Suppressor macrophage treated with lipopolysaccharide for 4 hours (primary cell): ENCODE measurements at regions not wholly inside any gene's neighbourhood (a gene's known extent, or its start where the extent isn't known, plus 50 kb on each side); places are given as distances from the start of the nearest gene placed in this dataset.

Source experiments
- DNase-seq: peaks from one replicate; pipeline ENCODE4 v3.0.0-alpha.2; 2020

DNA sequence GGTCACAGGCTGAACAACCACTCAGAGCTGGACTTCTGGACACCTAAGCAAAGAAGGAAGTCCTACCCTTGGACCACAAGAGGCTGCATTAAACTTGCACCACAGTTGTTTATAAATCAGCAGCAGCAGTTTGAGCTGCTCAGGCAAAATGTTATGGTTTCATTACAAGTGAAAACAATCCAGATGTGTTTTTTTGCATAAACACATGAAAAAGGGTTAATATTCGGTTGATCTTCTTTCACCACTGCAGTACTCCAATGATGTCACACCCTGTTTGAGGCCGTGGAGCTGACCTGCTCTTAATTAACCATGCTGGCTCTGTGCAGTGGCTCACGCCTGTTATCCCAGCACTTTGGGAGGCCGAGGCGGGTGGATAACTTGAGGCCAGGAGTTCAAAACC lies 490.8 kb upstream of the CELF2 start:
- DNase-seq = no peak

DNA sequence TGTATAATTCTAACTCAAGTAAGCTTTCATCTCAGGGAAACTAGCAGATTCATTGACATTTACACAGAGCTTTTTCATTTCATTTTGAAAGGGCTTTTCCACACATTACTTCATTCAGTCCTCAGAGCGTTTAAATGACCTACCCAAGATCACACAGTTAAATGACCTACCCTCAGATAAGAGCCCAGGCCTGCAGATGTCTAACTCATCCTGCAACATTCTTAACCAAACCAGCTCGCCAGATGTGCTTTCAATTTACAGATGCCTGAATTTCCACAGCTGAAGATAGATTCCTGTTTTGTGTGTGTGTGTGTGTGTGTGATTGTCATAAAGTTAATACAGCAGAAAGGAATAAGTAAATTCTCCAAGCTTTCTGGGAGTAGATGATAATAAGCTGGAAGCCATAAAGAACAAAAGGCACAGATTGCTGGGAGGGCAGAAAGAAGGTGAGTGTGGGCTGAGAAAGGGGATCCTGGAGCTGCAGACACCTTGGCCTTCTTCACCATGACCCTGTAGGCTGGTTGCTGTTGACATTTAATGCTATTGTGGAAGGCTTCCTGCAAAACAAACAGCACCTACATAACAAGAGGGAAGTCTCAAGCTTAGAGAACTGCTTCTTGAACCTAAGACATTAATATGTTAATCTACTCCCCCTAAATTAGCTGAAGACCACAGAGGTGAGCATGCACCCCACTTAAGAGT lies 489.7 kb upstream of the CELF2 start:
- DNase-seq = no peak

DNA sequence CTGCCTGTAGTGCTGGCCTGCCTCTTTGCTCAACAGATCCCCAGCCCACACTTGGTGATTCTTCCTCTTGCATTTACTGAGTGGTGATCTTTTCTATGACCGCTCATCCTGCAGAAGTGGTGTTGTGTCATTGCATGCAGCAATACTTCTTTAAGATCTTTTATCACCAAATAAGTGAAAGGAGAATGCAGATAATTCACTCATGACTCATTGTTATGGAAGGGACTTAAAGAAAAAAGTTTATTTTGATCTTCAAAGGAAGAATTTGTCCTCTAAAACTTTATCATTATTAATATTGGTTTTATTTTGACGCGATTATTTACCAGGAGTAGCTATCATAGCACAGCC lies 489.1 kb upstream of the CELF2 start:
- DNase-seq = peak; percentile 11

DNA sequence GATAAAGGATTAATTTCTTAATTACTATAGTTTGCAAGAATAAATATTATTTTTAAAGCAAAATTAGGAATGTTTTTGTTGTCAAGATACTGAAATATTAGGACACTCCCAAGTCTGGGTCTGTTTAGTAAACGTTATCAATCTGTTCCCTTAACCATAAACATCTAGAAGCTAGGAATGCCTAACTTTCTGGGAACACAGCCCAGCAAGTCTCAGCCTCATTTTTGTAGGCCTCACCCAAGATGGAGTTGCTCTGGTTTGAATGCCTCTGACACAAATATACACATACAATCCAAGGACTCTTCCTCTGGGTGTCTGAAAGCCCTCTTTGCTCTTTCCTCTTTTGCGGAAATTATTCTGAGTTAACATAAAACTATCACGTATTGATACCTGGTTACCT lies 487.4 kb upstream of the CELF2 start:
- DNase-seq = no peak

DNA sequence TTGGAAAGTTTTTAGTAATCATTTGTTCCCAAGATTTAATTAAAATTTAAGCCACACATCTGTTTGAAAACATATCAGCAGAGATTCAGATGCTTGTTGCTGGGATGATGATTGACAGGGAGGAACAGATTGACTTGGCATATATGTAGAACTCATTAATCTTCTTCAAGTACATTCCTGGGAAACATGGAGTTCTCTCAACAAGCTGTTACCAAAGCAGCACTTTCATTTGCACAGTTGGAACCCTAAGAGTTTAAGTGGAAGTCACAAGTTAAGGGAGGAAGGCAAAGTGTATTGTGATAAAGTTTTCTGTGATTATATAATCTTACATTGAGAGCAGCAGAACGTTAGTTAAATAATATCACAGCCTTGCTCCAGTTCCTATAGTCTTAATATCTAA lies 485.4 kb upstream of the CELF2 start:
- DNase-seq = no peak

DNA sequence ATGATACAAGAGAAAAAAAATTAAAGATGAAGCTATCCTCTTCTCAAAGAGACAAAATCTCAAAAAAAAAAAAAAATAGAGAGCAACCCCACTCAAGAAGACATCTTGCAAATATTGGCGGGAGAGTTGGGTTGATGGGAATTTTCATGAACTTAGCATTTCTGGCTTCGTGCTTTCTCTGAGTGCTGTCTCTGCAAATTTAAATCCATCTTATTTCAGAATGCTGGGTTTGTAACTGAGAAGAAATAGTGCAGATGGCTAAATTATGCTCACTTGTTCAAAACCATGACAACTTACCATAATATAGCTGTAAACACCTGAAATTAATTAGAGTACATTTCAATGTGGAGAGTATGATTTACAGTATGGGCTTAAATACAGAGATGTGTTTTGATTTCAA lies 484.8 kb upstream of the CELF2 start:
- DNase-seq = no peak

DNA sequence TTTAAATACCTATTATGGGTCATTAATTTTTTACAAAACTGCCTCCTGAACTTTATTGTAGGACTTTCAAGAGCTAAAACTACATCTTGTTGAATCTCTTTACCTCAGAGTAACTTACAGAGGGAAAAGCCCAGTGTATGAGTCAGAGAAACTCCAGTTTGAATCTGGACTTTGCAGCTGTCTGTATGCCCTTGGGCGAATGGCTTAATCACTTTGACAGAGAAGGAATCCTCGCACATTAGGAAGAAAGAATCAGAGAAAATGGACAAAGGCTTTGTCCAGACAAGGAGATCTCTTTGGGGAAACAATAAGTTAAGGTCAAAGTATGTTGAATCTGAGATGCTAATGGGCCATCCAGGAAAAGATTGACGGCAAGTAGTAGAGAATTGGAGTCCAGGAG lies 484.2 kb upstream of the CELF2 start:
- no peak for DNase-seq

DNA sequence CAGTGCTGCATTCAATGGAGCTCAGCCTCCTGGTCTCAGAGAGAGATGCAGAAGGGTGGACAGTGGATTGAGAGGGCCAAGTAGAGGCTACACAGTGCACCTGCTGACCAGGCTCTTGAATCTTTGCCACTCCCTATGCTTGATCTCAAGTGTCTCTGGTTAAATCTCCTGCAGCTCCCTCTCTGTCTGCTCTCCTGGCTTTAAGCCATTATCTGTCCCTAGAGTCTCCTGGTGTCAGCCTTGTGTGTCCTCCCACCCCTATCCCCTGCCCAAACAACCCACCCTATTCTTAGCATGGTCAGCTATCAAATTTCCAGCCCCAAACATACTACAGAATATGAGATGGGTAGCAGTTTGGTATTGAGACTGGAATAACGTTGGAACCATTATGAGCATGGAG lies 479.3 kb upstream of the CELF2 start:
- no peak for DNase-seq

DNA sequence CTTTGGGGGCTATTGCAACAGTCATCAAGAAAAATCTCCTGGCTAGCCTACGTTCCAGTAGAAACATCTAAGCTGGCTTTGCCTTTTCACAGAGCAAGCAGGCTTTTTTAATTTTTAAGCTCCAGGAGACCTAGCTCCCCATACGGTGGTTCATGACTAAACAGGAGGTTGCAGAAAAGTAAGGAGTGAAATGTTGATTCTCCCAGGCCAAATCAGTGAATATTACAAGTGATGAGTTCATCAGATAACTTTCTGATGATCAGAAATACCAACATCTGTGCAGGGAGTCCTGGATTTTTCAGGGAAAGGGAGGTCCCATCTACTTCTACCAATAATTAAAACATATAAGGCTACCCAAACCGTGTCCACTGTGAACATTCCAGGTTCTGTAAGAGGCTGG lies 477.3 kb upstream of the CELF2 start:
- no peak for DNase-seq

DNA sequence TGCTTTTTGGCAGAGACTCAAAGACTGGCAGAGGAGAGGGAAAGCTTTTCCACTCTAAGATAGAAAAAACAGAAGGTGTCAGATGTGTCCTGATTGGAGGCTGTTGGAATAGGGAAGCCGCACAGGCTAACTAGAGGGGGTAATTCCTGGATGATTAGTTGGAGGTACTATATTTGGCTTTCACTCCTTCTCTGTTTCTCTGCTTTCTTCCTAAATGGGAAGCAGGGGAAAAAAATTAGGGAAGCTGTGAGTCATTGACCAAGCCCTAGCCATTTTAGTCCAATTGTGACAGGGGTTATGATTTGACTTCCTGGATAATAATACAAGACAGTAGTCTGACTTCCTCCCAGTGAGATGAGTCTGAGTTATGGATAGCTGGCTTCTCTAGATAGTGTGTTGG lies 475.2 kb upstream of the CELF2 start:
- DNase-seq = peak; percentile 25

DNA sequence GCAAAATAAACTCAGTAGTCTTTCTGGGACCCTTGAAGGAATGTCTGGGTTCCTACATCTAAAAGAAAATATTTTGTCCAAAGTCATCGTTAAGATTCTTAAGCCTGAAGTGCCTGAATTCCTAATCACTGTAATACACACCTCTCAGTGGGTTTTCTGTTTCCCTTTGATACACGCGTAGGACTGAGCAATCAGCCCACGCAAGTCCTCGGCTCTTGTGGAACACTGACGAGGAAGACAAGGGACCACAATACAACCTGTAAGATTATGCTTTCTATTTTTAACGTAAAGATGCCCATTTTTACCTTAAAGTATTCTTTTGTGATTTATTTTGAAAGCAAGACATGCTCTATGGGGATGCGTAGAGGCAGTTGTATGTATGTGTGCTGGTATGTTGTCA lies 472.8 kb upstream of the CELF2 start:
- DNase-seq = no peak

DNA sequence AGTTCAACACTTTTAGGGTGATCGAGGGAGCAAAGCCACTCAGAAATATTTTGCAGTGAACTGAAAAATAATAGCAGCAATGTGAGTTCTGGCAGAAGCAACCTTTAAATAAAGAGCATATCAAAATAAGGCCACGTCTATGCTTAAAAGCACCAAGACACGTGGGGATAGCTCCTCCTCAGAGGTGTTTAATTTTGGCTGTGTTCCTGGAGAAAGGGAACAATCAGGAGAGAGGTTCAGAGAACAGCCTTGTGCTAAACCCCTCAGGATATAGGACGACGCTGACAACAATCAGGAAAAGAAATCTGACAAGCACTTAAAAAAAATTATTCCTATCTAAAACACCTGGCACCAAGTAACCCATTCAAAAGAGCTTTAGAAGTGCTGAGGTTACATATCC lies 471.9 kb upstream of the CELF2 start:
- no peak for DNase-seq

DNA sequence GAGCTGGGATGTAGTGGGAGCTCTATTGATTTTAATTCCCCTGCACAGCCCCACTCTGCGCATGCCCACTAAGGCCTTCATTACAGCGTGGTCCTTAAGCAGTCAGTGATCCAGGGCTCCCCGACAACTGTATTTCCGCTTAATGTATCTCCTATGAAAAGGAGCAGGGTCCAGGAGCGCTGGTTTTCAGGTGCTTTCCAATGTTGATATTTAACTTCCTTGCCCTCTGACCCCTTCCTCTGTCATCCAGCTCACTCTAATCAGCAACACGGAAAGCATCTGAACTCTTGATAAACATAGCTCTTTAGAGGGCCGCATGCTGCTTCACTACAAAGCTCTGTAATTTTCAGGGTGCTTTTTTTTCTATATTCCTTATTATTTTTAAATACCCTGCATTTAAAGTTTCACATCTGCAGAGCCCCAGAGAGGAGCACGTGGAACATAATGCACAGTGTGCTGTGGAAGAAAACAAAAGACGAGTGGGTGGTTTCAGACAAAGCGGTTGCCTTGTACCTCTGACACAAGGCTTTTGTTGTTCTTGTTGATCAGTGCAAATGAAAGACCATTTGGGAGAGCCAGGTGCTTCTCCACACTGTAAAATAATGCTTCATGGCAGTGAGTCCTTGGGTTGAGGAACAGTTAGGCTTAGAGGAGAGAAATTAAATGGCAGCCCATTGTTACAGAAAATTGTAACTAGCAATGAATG lies 465.9 kb upstream of the CELF2 start:
- no peak for DNase-seq

DNA sequence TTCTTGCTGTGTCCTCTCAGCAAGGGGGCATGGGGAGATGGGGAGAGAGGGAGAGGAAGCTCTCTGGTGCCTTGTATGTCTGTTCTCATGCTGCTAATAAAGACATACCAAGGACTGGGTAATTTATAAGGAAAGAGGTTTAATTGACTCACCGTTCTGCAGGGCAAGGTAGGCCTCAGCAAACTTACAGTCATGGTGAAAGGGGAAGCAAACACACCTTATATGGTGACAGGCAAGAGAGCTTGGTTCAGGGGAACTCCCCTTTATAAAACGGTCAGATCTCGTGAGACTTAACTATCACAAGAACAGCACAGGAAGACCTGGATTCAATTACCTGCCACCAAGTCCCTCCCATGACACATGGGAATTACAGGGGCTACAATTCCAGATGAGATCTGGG lies 464.7 kb upstream of the CELF2 start:
- DNase-seq = no peak

DNA sequence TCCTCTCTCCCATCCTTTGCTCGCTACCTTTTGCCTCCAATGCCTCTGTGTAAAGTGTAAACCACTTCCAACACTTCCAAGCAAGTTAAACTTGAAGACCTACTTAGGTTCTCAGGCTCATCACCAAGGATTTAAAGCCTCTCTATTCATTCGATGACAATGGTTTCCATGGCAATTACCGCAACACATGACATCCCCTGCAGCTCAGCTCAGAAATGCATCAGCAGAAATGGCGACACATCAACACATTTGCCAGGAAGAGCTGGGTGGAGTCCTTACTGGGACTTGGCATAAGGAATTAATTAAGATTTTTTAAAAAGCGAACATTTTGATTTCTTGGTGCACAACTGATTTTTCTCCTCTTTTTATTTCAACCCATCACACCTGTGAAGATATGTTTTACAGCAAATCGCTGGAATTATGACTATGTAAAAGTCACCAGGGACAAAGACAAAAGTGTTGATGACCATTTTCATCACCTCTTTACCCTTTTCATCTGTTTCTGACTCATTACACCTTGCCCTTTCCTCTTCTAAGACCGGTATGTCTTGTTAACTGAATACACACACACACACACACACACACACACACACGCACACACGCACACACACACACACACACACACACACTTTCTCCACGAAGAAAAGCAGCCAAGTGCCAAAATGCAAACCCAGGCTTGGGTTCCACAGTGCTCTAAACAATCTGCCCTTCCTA lies 453.4 kb upstream of the CELF2 start:
- no peak for DNase-seq

DNA sequence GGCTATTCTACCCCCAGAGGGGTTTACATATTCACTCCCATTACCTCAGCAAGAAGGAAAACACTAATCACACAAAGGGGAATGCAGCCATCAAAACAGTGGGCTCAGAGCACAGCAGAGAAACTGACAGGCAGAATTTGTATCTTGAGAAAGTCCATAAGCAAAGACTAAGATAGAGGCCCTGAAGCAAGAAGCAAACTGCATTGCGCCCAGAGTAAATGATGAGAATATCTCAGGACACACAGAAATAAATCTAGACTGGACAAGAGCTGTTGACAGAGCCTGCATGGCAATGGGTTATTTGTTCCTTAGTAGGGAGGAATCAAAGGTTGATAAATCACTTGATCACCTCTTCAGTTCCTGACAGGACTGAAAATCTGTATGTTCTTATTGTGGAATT lies 440.7 kb upstream of the CELF2 start:
- DNase-seq = no peak

DNA sequence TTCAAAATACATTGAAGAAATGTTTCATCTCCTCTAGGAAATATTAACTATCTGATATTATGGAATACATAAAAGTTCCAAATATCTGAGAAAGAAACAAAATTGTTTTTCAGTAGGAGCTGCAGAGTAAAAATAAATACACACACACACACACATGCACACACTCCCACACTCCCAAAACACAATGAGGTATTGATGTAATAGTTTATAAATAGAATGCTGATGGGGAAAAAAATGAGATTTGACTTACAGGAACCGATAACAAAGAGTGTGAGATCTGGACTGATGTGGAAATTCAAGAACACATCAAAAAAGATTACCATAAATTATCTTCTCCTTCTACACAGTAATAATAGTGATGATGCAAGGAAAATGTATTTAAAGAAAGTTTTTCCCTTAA lies 438.0 kb upstream of the CELF2 start:
- DNase-seq = no peak

DNA sequence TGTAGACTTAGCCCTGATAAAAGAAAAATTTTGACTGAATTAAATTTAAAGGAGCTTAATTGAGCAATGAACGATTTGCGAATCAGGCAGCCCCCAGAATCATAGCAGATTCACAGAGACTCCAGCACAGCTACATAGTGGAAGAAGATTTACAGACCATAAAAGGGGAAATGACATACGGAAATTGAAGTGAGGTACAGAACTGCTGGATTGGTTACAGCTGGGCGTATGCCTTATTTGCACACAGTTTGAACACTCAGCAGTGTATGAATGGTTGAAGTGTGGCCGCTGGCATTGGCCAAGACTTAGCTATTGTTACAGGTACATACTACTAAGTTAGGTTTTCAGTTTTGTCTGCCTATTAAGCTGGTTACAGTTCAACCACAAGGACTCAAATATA lies 433.5 kb upstream of the CELF2 start:
- DNase-seq = no peak

DNA sequence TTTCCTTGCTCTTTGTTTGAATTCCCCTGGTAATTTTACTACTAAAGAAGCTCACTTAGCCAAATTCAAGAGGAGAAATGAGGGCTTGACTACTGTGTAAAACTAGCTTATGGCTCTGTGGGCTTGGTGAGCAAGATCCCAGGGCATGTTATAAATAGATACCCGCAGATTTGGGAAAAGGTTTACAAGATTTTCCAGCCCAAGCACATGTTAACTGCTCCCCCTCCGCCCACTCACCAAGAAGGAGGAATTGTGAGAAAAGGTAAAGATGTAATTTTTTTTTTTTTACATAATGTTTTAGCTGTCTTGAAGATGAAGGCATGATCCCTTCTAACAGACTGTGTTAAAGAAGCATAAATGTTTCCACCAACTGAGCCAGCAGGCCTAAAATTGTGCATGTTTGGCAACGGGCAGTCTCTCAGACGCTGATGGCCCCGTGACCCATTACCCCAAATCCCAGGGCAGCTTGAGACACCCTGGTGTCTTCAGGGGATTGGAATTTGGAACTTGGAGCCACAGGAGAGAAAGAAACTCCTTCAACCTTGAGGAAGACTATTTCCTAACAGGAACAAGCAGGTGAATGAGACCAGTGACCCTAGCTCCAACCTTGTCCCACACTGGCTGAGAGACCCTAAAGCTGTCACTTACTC lies 429.8 kb upstream of the CELF2 start:
- no peak for DNase-seq

DNA sequence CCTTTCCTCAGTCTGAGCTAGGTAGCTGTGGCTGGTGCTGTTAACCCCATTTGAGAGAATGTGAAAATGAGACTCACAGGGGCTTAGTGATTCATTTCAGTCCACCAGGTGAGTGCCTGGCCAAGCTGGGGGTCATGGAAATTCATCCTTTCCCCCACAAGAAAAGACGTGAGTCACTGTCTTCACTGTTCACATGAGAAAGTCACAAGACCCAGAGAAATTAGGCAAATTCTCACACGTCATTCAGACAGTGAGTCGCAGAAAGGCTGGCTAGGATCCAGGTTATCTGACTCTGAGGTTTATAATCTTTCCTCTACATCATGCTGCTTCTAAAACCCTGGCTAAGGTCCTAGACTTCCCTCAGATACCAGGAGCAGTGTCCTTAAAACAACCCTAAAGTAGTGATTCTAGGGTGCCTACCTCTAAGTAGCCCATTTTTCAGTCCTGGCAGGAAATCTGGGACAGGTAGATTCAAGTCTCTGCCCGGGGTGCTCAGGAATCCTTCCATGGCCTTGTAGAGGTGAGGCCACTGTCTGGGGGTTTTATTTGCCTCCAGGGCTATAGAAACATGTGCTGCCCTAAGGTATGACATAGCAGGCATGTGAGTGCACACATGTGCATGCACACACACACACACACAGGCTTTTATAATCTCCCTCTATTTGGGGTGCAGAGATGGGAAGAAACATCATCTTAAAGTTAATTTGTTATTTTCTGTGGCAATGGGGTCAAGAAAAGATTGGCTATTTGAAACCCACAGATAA lies 427.9 kb upstream of the CELF2 start:
- peak; percentile 22 for DNase-seq

DNA sequence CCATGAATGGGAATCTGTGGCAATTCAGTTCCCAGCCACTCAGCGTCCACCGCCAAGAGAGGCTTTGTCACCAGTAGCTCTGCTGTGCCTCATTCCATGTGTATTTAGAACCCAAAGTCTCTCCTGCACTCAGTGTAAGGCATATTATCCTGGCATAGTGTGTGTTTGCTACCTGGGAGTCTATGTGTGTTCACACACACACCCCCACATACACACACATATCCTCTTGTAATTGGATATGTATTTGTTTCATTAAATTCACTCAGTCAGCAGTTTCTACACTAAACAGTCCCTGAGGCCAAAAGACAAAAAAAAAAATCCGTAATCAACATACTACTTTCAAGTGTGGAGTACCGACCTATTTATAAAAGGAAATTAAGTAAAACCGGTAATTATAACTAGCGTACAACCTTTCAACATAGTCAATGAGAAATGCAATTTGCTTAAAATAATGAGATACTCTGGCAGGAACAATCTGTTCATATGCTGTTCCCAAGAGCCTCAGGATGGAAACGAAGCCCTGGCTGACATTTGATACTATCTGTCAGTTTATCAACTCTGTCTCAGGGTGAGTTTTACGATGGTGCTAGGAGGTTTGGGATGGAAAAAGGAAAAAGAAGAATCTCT lies 425.8 kb upstream of the CELF2 start:
- no peak for DNase-seq

DNA sequence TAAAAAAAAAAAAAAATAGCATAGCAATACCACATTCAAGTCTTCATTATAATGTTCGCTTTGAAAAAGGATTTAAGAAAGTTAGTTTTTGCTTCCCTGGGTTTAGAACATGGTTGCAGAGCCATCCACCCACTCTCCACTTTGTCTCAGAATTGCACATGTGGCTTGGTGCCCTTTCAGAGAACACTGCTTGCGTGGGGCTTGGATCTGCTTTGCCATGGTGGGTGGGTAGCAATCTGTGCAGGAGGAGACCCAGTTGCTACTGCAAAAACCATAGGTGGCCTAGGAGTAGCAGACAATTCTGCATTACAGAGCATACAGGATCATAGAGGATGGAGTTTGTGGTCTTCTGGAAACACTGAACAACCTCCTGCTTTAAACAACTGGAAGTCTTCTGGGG lies 421.4 kb upstream of the CELF2 start:
- no peak for DNase-seq

DNA sequence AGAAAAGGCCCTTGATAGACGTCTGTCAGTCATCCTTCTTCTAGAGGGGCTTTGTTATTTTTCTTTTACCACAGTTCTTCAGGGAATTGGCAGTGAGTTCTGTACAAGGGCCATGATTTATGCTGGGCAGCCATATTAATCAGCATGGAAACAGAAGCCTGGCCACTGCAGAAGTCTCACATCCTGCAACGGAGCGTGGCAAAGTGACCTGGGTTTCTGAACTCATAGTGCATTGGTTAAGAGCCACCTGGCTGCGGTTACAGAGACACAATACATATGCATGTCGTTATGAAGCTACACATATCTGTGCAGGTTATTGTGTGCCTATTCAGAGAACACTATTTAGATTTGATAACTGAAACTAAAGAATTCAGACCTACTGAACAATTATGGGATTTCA lies 419.4 kb upstream of the CELF2 start:
- DNase-seq = no peak
